SIG-M5 (cell line): ENCODE measurements at regions not wholly inside any gene's neighbourhood (a gene's known extent, or its start where the extent isn't known, plus 50 kb on each side); places are given as distances from the start of the nearest gene placed in this dataset.

Experiments used
- DNase-seq: peaks from one replicate; lab custom pipeline; 2025; lab: John Stamatoyannopoulos, UW

DNA sequence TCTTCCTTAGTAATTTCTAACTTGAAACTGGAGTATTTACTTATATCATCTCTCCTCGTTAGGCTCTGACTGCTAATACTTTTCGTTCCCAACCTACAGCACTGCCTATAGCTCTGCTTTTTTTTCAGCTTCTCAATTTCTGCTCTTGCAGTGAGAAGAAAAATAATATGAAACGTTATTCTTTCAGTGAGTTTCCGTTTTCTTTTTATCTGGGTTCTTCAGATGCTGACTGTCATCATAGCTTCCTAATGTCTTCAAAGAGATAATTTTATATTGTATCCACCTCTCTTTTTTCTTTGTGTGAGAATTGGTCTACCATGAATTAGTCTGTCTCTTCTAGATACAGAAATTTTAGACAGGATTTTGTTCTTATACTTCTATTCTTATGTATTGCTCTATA, 454.9 kb downstream of the LMO7 start:
- no peak for DNase-seq

DNA sequence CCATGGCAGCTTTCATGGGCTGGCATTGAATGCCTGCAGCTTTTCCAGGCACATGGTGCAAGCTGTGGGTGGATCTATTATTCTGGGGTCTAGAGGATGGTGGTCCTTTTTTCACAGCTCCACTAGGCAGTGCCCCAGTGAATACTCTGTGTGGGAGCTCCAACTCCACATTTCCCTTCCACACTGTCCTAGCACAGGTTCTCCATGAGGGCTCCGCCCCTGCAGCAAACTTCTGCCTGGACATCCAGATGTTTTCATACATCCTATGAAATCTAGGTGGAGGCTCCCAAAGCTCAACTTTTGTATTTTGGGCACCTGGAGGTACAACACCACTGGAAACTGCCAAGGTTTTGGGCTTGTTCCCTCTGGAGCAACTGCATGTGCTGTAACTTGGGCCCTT, 450.6 kb downstream of the LMO7 start:
- no peak for DNase-seq

- no peak for DNase-seq
Measured at GRCh38 chr13:76067850-76068249, 431.7 kb downstream of the LMO7 start.

GRCh38 chr13:76053181-76053580, 417.1 kb downstream of the LMO7 start:
- DNase-seq: no peak

DNA sequence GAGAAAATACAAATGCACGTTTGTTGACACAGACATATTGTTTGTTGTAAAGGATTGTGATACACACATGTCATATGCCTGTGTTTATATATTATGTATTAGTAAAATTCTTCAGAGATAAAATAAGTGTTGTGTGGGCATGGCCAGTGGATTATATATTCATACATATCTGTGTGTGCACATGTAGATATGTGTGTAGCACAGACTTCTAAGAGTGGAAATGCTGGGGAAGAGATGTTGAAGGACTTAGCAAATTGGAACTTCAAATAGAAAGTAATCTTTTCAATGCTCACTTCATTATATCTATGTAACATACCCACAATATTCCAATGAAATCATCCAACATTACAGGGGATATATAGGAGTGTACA, 413.2 kb downstream of the LMO7 start:
- no peak for DNase-seq

DNA sequence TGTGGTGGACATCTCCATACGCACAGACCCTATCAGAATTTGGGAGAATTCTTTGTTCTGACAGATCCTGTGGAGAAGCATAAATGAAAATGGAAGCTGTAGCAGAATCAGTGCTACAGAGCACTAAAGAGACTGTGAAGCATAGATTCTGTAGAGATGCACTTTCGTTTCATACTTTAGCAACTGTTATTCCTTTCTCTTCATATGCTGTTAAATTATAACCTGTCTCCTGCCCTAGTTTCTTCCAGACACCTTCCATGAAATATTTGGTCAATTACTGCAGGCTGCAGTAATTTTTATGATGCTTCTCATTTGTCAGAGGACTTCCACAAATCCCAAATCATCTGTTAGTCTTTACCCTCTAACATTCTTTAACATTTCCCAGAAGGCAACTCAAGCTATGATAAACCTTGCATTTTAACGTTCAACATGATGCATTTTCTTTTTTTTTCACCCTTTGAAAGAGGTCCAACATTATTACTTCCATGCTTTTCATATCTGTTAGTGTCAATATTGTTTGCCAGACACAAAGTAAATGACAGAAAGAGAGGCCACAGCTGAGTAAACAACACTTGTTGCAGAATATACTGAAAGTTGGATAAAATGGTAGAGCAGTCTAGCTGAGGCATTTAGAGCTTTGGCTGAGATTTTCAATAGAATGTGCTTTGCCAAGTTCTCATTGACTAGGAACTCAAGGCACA, 412.7 kb downstream of the LMO7 start:
- no peak for DNase-seq

GRCh38 chr13:76048131-76048530, 412.0 kb downstream of the LMO7 start:
- DNase-seq: no peak

GRCh38 chr13:76043874-76044273, 407.7 kb downstream of the LMO7 start:
- DNase-seq: no peak

DNA sequence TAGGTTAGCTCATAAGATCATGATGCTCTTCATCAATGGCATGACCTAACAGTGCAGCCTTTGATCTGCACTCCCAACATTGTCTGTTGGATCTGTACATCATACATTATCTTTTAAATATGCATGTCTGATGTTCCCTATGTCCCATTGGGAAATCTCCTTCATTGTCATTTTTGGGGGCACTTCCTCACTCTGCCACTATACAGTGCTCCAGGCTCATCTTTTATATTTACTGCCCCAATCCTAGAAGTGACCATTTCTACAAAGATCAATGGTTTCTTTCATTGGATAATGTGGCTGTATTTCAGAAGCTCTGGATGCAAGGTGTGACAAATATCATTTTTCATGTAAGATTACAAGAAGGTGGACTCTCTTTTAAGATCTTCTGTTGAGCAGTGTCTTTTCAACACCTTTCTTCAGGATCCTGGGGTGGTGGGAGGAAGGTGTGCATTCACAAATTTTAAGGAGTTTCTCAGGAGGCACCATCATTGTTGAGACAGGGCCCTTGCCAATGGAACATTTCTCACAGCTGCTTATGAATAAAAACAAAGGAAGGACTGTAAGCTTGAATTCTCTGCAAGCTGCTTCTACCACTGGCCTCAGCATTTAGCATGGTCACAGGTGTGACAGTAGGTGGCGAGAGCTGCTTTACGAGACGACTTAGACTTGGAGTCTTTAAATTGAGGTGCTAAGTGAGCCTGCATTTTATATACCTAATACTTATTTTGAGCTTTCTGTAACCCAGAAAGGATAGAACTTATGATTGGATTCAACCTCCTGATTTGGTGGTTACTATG, 403.0 kb downstream of the LMO7 start:
- no peak for DNase-seq

DNA sequence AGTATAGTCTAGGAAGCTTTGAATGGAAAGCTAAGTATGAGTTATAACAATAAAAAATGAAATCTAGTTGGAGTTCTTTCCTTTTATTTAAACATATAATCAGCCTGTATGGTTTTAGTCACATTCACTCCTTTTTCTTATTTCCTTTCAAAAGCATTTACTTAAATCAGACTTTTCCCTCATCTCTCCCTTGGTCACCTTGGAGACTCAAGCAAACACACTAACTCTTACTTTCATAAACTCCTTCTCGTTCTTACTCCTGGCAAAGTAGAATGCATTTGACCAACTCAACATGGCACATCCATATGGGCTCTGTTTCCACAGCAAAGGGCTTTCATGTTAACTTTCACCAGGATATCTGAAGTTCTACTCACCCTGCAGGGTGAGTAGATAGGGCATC, 400.0 kb downstream of the LMO7 start:
- DNase-seq: no peak

DNA sequence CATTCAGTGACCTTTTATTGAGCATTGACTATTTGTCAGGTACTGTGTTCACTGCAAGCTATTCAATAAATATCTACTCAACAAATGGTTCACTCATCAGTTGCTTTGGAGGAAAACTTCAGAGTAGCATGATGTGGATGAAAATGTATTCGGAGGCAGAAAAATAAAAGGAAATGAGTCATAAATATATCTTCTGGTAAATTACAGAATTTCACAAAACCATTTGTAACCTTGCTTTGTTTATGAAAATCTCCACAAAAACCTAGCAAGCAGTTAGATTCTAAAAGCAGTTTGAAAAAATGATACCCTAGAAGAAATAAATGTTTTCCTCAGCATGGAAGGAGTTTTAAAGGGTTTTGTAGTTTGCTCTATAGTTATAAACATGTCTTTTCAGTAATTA, 399.6 kb downstream of the LMO7 start:
- no peak for DNase-seq

DNA sequence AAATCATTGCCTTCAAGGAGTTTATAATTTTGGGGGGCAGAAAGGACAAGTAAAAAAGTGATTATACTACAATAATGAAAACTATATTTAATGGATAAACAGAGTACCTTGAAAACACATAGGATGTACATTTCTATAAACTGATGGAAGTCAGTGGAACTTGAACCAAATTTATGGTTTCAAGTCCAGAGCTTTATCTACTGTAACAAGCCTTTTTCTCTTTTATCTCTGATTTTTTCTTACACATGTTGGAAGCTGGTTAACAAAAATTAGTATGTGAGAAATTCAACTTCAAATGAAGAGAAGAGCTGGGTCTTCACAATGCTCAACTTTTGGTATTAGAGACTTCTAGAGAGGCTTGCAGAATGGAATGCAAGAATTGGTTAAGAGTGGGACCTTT, 393.6 kb downstream of the LMO7 start:
- DNase-seq: no peak

DNA sequence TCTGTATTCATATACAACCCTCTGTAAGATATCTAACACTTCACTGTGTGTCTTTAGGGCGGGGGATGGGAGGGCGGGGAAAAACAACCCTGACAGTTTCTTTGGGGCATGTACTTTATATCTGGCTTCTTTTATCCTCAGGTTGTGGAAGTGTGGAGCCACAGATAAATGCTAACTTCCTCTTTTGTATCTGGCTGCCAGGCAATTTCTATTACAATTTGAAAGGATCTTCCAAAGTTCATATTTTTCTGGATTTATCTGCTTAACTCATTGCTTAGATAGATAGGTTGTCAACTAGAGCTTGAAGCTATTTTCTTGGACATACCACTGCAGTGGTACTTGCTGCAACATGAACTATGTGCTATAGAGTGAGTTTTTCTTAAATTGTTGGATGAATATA, 393.0 kb downstream of the LMO7 start:
- no peak for DNase-seq

GRCh38 chr13:76027131-76027530, 391.0 kb downstream of the LMO7 start:
- DNase-seq: no peak

DNA sequence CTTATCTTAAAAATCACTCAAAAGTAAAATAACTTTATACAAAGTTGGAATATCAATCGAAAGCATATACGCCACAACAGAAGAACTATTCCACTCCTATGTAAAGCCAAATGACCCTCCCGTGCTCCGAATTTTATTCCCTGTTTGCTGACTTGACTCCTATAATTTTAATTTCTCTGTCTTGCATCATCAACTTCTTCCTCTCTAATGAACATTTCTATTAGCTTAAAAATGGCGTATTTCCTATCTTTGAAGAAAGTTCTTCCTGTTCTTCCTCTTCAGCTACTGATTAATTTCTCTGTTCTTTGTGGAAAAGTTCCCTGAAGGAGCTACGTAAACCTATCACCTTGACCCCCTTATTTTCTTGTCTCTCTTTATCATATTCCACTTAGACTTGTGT, 389.3 kb downstream of the LMO7 start:
- DNase-seq: no peak

GRCh38 chr13:76024151-76024550, 388.0 kb downstream of the LMO7 start:
- DNase-seq: no peak

- no peak for DNase-seq
Measured at GRCh38 chr13:76023652-76024051, 387.5 kb downstream of the LMO7 start.

GRCh38 chr13:76020421-76020955, 384.4 kb downstream of the LMO7 start:
- no peak for DNase-seq

DNA sequence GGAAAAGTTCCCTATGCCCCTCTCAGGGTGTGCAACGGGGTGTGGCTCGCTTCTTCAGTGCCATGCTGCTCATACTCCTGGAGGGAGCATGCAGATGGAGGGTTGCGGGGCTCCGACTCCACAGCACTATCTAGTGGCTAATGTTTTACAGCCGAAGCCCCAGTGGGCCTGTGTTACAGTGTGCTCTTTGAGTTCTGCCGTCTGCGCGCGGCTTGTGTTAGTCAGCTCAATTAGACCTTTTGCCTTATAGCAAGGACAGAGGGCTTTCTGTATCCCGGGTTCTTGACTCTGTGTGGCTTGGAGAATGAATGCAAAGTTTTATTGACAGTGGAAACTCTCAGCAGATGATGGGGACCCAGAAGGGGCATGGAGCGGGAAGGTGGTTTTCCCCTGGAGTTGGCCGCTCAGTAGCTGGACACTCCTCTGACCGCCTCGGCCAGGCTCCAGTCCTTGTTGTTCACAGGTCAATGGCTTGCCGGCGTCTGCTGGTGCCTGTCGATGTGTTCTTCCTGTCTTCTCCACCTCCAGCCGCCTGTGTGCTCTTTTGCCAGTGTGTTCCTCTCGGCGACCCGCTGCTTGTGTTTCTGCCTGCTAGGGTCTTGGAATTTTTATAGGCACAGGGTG, 383.4 kb downstream of the LMO7 start:
- DNase-seq: no peak

- DNase-seq: no peak
Measured at GRCh38 chr13:76017861-76018556, 381.9 kb downstream of the LMO7 start.

DNA sequence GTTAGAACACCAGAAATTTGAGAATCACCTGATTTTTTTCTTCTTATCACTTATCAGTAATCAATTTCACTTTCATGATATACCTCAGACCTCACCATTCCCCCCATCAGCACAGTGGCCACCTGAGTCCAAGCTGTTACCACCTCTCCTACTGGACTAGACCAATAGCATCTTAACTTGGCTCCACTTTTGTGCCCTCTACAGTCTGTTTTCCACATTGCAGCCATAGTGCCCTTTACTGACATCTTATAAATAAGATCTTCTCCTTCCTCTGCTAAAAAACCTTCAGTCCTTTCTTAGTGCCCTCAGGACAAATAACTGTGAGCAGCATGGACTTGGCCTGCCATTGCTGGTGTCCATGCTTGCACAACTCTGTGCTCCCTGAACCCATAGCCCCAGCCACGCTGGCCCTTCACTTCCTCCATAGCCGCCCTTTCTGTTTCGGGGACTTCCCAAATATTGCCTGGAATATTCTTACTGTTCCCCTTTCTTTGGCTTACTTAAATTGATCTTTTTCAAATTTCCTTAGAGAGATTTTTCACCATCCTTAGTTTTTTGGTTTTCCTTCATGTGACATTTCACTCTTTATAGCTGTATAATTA, 380.8 kb downstream of the LMO7 start:
- DNase-seq: no peak
